H1 (cell line): ENCODE measurements at regions not wholly inside any gene's neighbourhood (a gene's known extent, or its start where the extent isn't known, plus 50 kb on each side); places are given as distances from the start of the nearest gene placed in this dataset.

Source experiments
- CHD7 ChIP-seq: fragments of 300-600 bp; sonication (generic); IDR thresholded peaks from 2 replicates; pipeline ENCODE4 v1.7.1; 2012; ENCODE audit warnings: low read length, moderate library complexity, mild to moderate bottlenecking, inconsistent platforms; ENCODE audit not compliant: insufficient replicate concordance

- TF ChIP-seq CHD7: peak; percentile 94
Observed at GRCh38 chr2:150735894-150736498, 248.5 kb upstream of the RND3 start (continued).
